Adrenal gland (tissue), 9 donors: ENCODE measurements at regions not wholly inside any gene's neighbourhood (a gene's known extent, or its start where the extent isn't known, plus 50 kb on each side); places are given as distances from the start of the nearest gene placed in this dataset.

ENCODE experiments used
- DNase-seq, 7 donors: peaks; one replicate each; pipeline ENCODE4 v3.0.0-alpha.2; 2019 to 2020
- H3K27ac ChIP-seq, 5 donors: fragments of 200-600 bp; sonication (generic) in 4 of 5; 1 replicate in 3 of 5; 2 replicates in 2 of 5; pipeline versions ENCODE4 v1.5.1 to v1.8.0; 2016 to 2020; ENCODE audit warnings: mild to moderate bottlenecking in 1 of 5
- H3K27me3 ChIP-seq: fragments of 200-600 bp; 2 replicates; pipeline ENCODE4 v1.8.0; 2021
- H3K36me3 ChIP-seq, 2 donors: fragments of 200-600 bp; replicated peaks in 1 of 2; 1 replicate in 1 of 2; 2 replicates in 1 of 2; pipeline versions ENCODE4 v1.5.1 to v1.8.0; 2018 to 2022
- H3K4me1 ChIP-seq, 2 donors: fragments of 200-600 bp; replicated peaks in 1 of 2; 1 replicate in 1 of 2; 2 replicates in 1 of 2; pipeline versions ENCODE4 v1.5.1 to v1.8.0; 2018 to 2021
- H3K4me3 ChIP-seq, 4 donors: fragments of 200-600 bp; sonication (generic) in 3 of 4; one replicate each; pipeline ENCODE4 v1.5.1; 2016 to 2018
- H3K9me3 ChIP-seq, 3 donors: fragments of 200-600 bp; sonication (generic) in 1 of 3; replicated peaks in 1 of 3; 1 replicate in 2 of 3; 2 replicates in 1 of 3; pipeline versions ENCODE4 v1.5.1 to v1.8.0; 2016 to 2021
- CTCF ChIP-seq, 6 experiments: fragments of 450-650 bp in 4 of 6; fragments of 200-600 bp in 2 of 6; sonication (generic) in 1 of 6; IDR thresholded peaks; 1 replicate in 5 of 6; 2 replicates in 1 of 6; pipeline versions ENCODE4 v1.5.1 to v1.8.0; 2016 to 2021; ENCODE audit warnings: antibody characterized with exemption in 6 of 6, mild to moderate bottlenecking in 2 of 6, moderate library complexity in 1 of 6
- POLR2A ChIP-seq, 2 donors: fragments of 450-650 bp; IDR thresholded peaks; one replicate each; pipeline ENCODE4 v1.6.1; 2017; ENCODE audit warnings: antibody characterized with exemption in 2 of 2, mild to moderate bottlenecking in 2 of 2, moderate library complexity in 1 of 2
- WGBS, 4 donors: extraction: QIAGEN DNeasy Blood & Tissue Kit in 2 of 4; methylation state at CpG; one replicate each; pipeline versions ENCODE4 v1.1.5 to v1.1.7; 2013 to 2017; 5-methylcytosine and 5-hydroxymethylcytosine counted together
- intact Hi-C, 2 donors: fragments of 100-400 bp; cut with DNase I; formaldehyde crosslinking; loops; one replicate each; pipeline versions ENCODE4 v1.14.1 to v1.15.0; 2022 to 2023
- donor health status: healthy with polysubstance abuse.
- donor health status: Bipolar disorder and iron deficiency.
- donor health status: DM: yes; HTN: yes; CAD: no.
- donor health status: DM: no; HTN: no; CAD: no.
- donor health status: DM: no; HTN: no; CAD: no.

- intact Hi-C loops: no loop called here
These were observed 101.7 kb downstream of the TMEM100 start for GRCh38 chr17:55620945-55621344.

GRCh38 chr17:55620023-55620422 lies 102.6 kb downstream of the TMEM100 start:
- no peaks in the 10 kb centered on the region for H3K4me1 ChIP-seq
- DNase-seq: no peak

More at GRCh38 chr17:55620945-55621344, 101.7 kb downstream of the TMEM100 start:
- Histone ChIP-seq H3K9me3 (no peaks in the 10 kb centered on the region), H3K27ac (no peak overlapping the region), H3K36me3 (no peaks in the 10 kb centered on the region), H3K4me1 (no peaks in the 10 kb centered on the region), H3K4me3 (no peak overlapping the region), H3K27me3 (no peaks in the 10 kb centered on the region)
- TF ChIP-seq POLR2A (IDR thresholded peaks at IDR 0.05) (no peak), CTCF (IDR thresholded peaks at IDR 0.05) (no peak)
- WGBS, 4 donors: 75 to 85% (median 81%) methylated on average over 4 of the region's 4 CpGs
- DNase-seq: no peak

GRCh38 chr17:55617441-55617840 lies 105.2 kb downstream of the TMEM100 start:
- TF ChIP-seq POLR2A (IDR thresholded peaks at IDR 0.05) (no peak), CTCF (IDR thresholded peaks at IDR 0.05) (no peak)

More at GRCh38 chr17:55620023-55620422, 102.6 kb downstream of the TMEM100 start:
- TF ChIP-seq CTCF (IDR thresholded peaks at IDR 0.05) (no peak), POLR2A (IDR thresholded peaks at IDR 0.05) (no peak)
- WGBS, 4 donors: 75 to 83% (median 79%) methylated on average over 3 of the region's 3 CpGs
- Histone ChIP-seq H3K27ac (no peak overlapping the region), H3K4me3 (no peak overlapping the region), H3K27me3 (no peaks in the 10 kb centered on the region), H3K36me3 (no peaks in the 10 kb centered on the region), H3K9me3 (no peaks in the 10 kb centered on the region)
- intact Hi-C loops: no loop called here

GRCh38 chr17:55614061-55614460 lies 102.8 kb upstream of the SMIM36 start:
- Histone ChIP-seq H3K4me3 (no peak overlapping the region), H3K9me3 (no peaks in the 10 kb centered on the region), H3K4me1 (peaks cover 6 to 10% of the 10 kb centered on the region in 2 donors), H3K27ac (no peak overlapping the region), H3K36me3 (no peaks in the 10 kb centered on the region), H3K27me3 (no peaks in the 10 kb centered on the region)
- 71 to 82% (median 73%) methylated on average over 2 of the region's 2 CpGs for WGBS, 4 donors
- TF ChIP-seq POLR2A (IDR thresholded peaks at IDR 0.05) (no peak), CTCF (IDR thresholded peaks at IDR 0.05) (no peak)
- intact Hi-C loops: no loop called here
- DNase-seq: no peak

More at GRCh38 chr17:55617441-55617840, 105.2 kb downstream of the TMEM100 start:
- intact Hi-C loops: no loop called here
- no peaks in the 10 kb centered on the region for H3K9me3 ChIP-seq
- WGBS, 4 donors: 90 to 99% (median 93%) methylated on average over 5 of the region's 5 CpGs
- no peak overlapping the region for H3K4me3 ChIP-seq
- H3K4me1 ChIP-seq: peaks cover 6 to 8% of the 10 kb centered on the region in 2 donors
- no peaks in the 10 kb centered on the region for H3K36me3 ChIP-seq
- H3K27ac ChIP-seq: no peak overlapping the region
- H3K27me3 ChIP-seq: no peaks in the 10 kb centered on the region
- no peak for DNase-seq
